Tibial nerve (tissue), 3 donors: ENCODE measurements at regions not wholly inside any gene's neighbourhood (a gene's known extent, or its start where the extent isn't known, plus 50 kb on each side); places are given as distances from the start of the nearest gene placed in this dataset.

Experiments used
- CTCF ChIP-seq, 5 experiments: fragments of 200-600 bp in 3 of 5; fragments of 450-650 bp in 2 of 5; sonication (generic) in 3 of 5; IDR thresholded peaks; one replicate each; pipeline ENCODE4 v1.5.1; 2016 to 2019; ENCODE audit warnings: antibody characterized with exemption in 5 of 5, mild to moderate bottlenecking in 3 of 5, moderate library complexity in 2 of 5
- POLR2A ChIP-seq, 2 donors: fragments of 450-650 bp; IDR thresholded peaks; one replicate each; pipeline ENCODE4 v1.6.1; 2017; ENCODE audit warnings: antibody characterized with exemption in 2 of 2, mild to moderate bottlenecking in 2 of 2, moderate library complexity in 2 of 2

- TF ChIP-seq CTCF (IDR thresholded peaks at IDR 0.05) (no peak), POLR2A (IDR thresholded peaks at IDR 0.05) (no peak)
These were observed 248.8 kb upstream of the DMRT1 start for GRCh38 chr9:592733-593132.
